Liver (tissue), 3 donors: ENCODE measurements at regions not wholly inside any gene's neighbourhood (a gene's known extent, or its start where the extent isn't known, plus 50 kb on each side); places are given as distances from the start of the nearest gene placed in this dataset.

Source experiments
- EGR1 ChIP-seq, 2 donors: IDR thresholded peaks; 2 replicates each; pipeline ENCODE4 v1.6.1; 2016 to 2018; ENCODE audit warnings: antibody characterized with exemption in 2 of 2, low read depth in 2 of 2
- JUND ChIP-seq, 2 donors: IDR thresholded peaks; 2 replicates each; pipeline ENCODE4 v1.6.1; 2016; ENCODE audit warnings: antibody characterized with exemption in 2 of 2
- RAD21 ChIP-seq, 2 donors: IDR thresholded peaks; 2 replicates each; pipeline ENCODE4 v1.6.1; 2016; ENCODE audit warnings: antibody characterized with exemption in 2 of 2, mild to moderate bottlenecking in 2 of 2
- SP1 ChIP-seq: IDR thresholded peaks from 2 replicates; pipeline ENCODE4 v1.6.1; 2018; ENCODE audit warnings: antibody characterized with exemption, mild to moderate bottlenecking
- TAF1 ChIP-seq: conservative IDR thresholded peaks from 2 replicates; pipeline ENCODE4 v1.6.1; 2016; ENCODE audit warnings: antibody characterized with exemption, mild to moderate bottlenecking
- YY1 ChIP-seq: IDR thresholded peaks from 2 replicates; pipeline ENCODE4 v1.6.1; 2016; ENCODE audit warnings: antibody characterized with exemption, mild to moderate bottlenecking
- TF ChIP-seq, protein P1 (sequence below): fragments of 150-350 bp; IDR thresholded peaks from 2 replicates; pipeline ENCODE4 v1.5.1; 2017; ENCODE audit warnings: improper control_type of control experiment, low read depth, low read length; ENCODE audit not compliant: missing input control
- TF ChIP-seq, protein P2 (sequence below): IDR thresholded peaks from 2 replicates; pipeline ENCODE4 v1.6.1; 2016; ENCODE audit warnings: antibody characterized with exemption, mild to moderate bottlenecking
- TF ChIP-seq, protein P3 (sequence below): IDR thresholded peaks from 2 replicates; pipeline ENCODE4 v1.6.1; 2016; ENCODE audit warnings: antibody characterized with exemption
- donor health status: healthy.
- donor health status: healthy.

DNA sequence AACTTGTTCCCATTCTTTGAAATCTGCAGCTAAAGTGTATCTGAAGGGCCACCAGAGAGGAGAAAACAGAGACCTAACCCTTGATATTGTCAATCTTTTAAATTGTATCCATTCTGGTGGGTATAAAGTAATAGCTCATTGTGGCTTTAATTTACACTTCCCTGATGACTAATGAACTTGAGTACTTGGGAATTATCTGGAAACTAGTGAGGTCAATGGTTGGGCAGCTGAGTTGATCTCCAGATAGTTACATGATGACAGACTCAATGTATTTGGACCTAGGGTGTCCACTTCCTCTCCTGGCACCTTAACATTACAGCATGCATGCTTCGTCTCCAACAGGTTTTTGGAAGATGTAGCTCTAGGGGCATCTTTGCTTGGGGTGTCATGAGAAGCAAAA lies 195.2 kb downstream of the PDCD6IP start:
- TF ChIP-seq, protein P1, sequence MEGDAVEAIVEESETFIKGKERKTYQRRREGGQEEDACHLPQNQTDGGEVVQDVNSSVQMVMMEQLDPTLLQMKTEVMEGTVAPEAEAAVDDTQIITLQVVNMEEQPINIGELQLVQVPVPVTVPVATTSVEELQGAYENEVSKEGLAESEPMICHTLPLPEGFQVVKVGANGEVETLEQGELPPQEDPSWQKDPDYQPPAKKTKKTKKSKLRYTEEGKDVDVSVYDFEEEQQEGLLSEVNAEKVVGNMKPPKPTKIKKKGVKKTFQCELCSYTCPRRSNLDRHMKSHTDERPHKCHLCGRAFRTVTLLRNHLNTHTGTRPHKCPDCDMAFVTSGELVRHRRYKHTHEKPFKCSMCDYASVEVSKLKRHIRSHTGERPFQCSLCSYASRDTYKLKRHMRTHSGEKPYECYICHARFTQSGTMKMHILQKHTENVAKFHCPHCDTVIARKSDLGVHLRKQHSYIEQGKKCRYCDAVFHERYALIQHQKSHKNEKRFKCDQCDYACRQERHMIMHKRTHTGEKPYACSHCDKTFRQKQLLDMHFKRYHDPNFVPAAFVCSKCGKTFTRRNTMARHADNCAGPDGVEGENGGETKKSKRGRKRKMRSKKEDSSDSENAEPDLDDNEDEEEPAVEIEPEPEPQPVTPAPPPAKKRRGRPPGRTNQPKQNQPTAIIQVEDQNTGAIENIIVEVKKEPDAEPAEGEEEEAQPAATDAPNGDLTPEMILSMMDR, result no peak
- TF ChIP-seq SP1 (no peak), RAD21 (IDR thresholded peaks at IDR 0.05) (no peak), YY1 (no peak), JUND (IDR thresholded peaks at IDR 0.05) (no peak), TAF1 (no peak), EGR1 (IDR thresholded peaks at IDR 0.05; ENCODE audit: low read depth in 2 of 2) (no peak)
- TF ChIP-seq, protein P2, sequence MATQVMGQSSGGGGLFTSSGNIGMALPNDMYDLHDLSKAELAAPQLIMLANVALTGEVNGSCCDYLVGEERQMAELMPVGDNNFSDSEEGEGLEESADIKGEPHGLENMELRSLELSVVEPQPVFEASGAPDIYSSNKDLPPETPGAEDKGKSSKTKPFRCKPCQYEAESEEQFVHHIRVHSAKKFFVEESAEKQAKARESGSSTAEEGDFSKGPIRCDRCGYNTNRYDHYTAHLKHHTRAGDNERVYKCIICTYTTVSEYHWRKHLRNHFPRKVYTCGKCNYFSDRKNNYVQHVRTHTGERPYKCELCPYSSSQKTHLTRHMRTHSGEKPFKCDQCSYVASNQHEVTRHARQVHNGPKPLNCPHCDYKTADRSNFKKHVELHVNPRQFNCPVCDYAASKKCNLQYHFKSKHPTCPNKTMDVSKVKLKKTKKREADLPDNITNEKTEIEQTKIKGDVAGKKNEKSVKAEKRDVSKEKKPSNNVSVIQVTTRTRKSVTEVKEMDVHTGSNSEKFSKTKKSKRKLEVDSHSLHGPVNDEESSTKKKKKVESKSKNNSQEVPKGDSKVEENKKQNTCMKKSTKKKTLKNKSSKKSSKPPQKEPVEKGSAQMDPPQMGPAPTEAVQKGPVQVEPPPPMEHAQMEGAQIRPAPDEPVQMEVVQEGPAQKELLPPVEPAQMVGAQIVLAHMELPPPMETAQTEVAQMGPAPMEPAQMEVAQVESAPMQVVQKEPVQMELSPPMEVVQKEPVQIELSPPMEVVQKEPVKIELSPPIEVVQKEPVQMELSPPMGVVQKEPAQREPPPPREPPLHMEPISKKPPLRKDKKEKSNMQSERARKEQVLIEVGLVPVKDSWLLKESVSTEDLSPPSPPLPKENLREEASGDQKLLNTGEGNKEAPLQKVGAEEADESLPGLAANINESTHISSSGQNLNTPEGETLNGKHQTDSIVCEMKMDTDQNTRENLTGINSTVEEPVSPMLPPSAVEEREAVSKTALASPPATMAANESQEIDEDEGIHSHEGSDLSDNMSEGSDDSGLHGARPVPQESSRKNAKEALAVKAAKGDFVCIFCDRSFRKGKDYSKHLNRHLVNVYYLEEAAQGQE, result no peak
- TF ChIP-seq, protein P3, sequence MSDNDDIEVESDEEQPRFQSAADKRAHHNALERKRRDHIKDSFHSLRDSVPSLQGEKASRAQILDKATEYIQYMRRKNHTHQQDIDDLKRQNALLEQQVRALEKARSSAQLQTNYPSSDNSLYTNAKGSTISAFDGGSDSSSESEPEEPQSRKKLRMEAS, result no peak
